B cell (primary cell): ENCODE measurements at regions not wholly inside any gene's neighbourhood (a gene's known extent, or its start where the extent isn't known, plus 50 kb on each side); places are given as distances from the start of the nearest gene placed in this dataset.

Source experiments
- ATAC-seq: fragments of 200-7000 bp; cut with Tn5 transposase; one replicate; pipeline ENCODE4 v1.10.0; 2021; ENCODE audit warnings: low read depth, mild to moderate bottlenecking, moderate number of reproducible peaks, moderate library complexity
- CTCF ChIA-PET: fragments of 350-600 bp; sonication (Branson Sonifier 250); formaldehyde crosslinking; loops from one replicate; lab custom pipeline; 2021; ENCODE audit warnings: antibody characterized with exemption, inconsistent platforms; lab: Charles Lee
- POLR2A ChIA-PET: fragments of 350-600 bp; sonication (Branson Sonifier 250); formaldehyde crosslinking; loops from one replicate; lab custom pipeline; 2021; ENCODE audit warnings: antibody characterized with exemption; lab: Charles Lee
- DNase-seq: peaks from one replicate; pipeline ENCODE4 v3.0.0; 2013
- H2AFZ ChIP-seq: 2 replicates; pipeline ENCODE4 v1.6.1; 2012; ENCODE audit warnings: mild to moderate bottlenecking, low read depth, low read length; ENCODE audit not compliant: insufficient read depth, poor library complexity, severe bottlenecking
- H3K27ac ChIP-seq, 2 donors: 1 replicate in 1 of 2; 2 replicates in 1 of 2; pipeline ENCODE4 v1.5.1; 2012 to 2013; ENCODE audit warnings: low read length in 2 of 2, mild to moderate bottlenecking in 2 of 2, moderate library complexity in 1 of 2
- H3K27me3 ChIP-seq, 4 experiments: fragments of 200-600 bp in 1 of 4; sonication (generic) in 1 of 4; replicated peaks in 1 of 4; 1 replicate in 2 of 4; 2 replicates in 2 of 4; pipeline versions ENCODE4 v1.6.1 to v1.7.0; 2013 to 2016; ENCODE audit warnings: low read length in 3 of 4, mild to moderate bottlenecking in 2 of 4, mixed read lengths in 1 of 4, moderate library complexity in 1 of 4; ENCODE audit not compliant: insufficient read depth in 4 of 4, control insufficient read depth in 3 of 4; ENCODE audit errors: control extremely low read depth in 1 of 4
- H3K36me3 ChIP-seq, 2 experiments: replicated peaks in 1 of 2; 1 replicate in 1 of 2; 2 replicates in 1 of 2; pipeline versions ENCODE4 v1.6.1 to v1.7.1; 2013; ENCODE audit warnings: low read length in 1 of 2; ENCODE audit not compliant: insufficient read depth in 2 of 2, control insufficient read depth in 1 of 2; ENCODE audit errors: control extremely low read depth in 1 of 2, extremely low read depth in 1 of 2
- H3K4me1 ChIP-seq, 2 donors: fragments of 200-600 bp in 1 of 2; sonication (generic) in 1 of 2; 1 replicate in 1 of 2; 2 replicates in 1 of 2; pipeline versions ENCODE4 v1.5.1 to v1.6.1; 2013 to 2017; ENCODE audit warnings: low read length in 2 of 2; ENCODE audit not compliant: control insufficient read depth in 2 of 2, insufficient read depth in 2 of 2
- H3K4me2 ChIP-seq: replicated peaks from 2 replicates; pipeline ENCODE3; 2012; ENCODE audit warnings: mild to moderate bottlenecking, low read depth, low read length; ENCODE audit not compliant: poor library complexity, severe bottlenecking
- H3K4me3 ChIP-seq, 5 experiments: fragments of 200-600 bp in 1 of 5; sonication (generic) in 1 of 5; 1 replicate in 3 of 5; 2 replicates in 2 of 5; pipeline versions ENCODE4 v1.5.1 to v1.7.0; 2011 to 2016; ENCODE audit warnings: low read length in 4 of 5, mild to moderate bottlenecking in 4 of 5, low read depth in 2 of 5, control low read depth in 1 of 5, moderate library complexity in 1 of 5; ENCODE audit not compliant: insufficient read depth in 1 of 5; ENCODE audit errors: control extremely low read depth in 1 of 5, extremely low read depth in 1 of 5
- H3K79me2 ChIP-seq: fragments of 200-600 bp; sonication (generic); one replicate; pipeline ENCODE4 v1.6.0; 2016; ENCODE audit warnings: low read length; ENCODE audit not compliant: control insufficient read depth, insufficient read depth
- H3K9ac ChIP-seq: fragments of 200-600 bp; sonication (generic); 2 replicates; pipeline ENCODE4 v1.6.1; 2017; ENCODE audit warnings: mild to moderate bottlenecking, low read length, moderate library complexity
- H3K9me3 ChIP-seq, 3 donors: one replicate each; pipeline versions ENCODE4 v1.6.1 to v1.7.1; 2013; ENCODE audit warnings: low read length in 2 of 3; ENCODE audit not compliant: control insufficient read depth in 2 of 3, insufficient read depth in 1 of 3; ENCODE audit errors: control extremely low read depth in 1 of 3
- H4K20me1 ChIP-seq: 2 replicates; pipeline ENCODE4 v1.6.0; 2012; ENCODE audit warnings: mild to moderate bottlenecking, low read length; ENCODE audit not compliant: insufficient read depth, control insufficient read depth, poor library complexity, severe bottlenecking
- H3K27ac Mint-ChIP-seq: one replicate; pipeline ENCODE4 v1.8.0; 2021; ENCODE audit warnings: mixed read lengths
- H3K27me3 Mint-ChIP-seq: one replicate; pipeline ENCODE4 v1.8.0; 2021; ENCODE audit warnings: mixed read lengths
- H3K4me1 Mint-ChIP-seq: one replicate; pipeline ENCODE4 v1.8.0; 2021; ENCODE audit warnings: mixed read lengths
- H3K4me3 Mint-ChIP-seq: one replicate; pipeline ENCODE4 v1.8.0; 2021; ENCODE audit warnings: mixed read lengths
- H3K9me3 Mint-ChIP-seq: one replicate; pipeline ENCODE4 v1.8.0; 2022; ENCODE audit warnings: mixed read lengths; ENCODE audit not compliant: insufficient read depth
- CTCF ChIP-seq: fragments of 200-600 bp; IDR thresholded peaks from one replicate; pipeline ENCODE4 v1.8.0; 2022; ENCODE audit warnings: antibody characterized with exemption, mild to moderate bottlenecking
- EZH2 ChIP-seq: IDR thresholded peaks from 2 replicates; pipeline ENCODE4 v1.6.1; 2012; ENCODE audit warnings: borderline replicate concordance, low read depth, mild to moderate bottlenecking, moderate library complexity, low read length; ENCODE audit not compliant: insufficient read depth, poor library complexity, severe bottlenecking
- WGBS: methylation state at CpG from one replicate; pipeline ENCODE4 v1.1.5; 2013; ENCODE audit warnings: missing lambda C conversion rate; ENCODE audit not compliant: insufficient coverage; 5-methylcytosine and 5-hydroxymethylcytosine counted together
- intact Hi-C: fragments of 100-400 bp; cut with micrococcal nuclease; formaldehyde crosslinking; loops from one replicate; pipeline ENCODE4 v1.10.0; 2022

- CTCF ChIA-PET: no interaction called here
- Histone ChIP-seq H3K9ac (no peak overlapping the region), H2AFZ (no peak overlapping the region), H3K4me3 (no peak overlapping the region), H3K27me3 (peaks cover 0 to 32% (median 17%) of the 10 kb centered on the region in 4 experiments), H3K4me1 (peaks cover 9 to 12% of the 10 kb centered on the region in 2 donors), H3K27ac (no peak overlapping the region), H3K9me3 (peaks cover 0 to under 1% (median under 1%) of the 10 kb centered on the region in 3 donors), H4K20me1 (no peaks in the 10 kb centered on the region), H3K4me2 (no peak overlapping the region), H3K79me2 (no peaks in the 10 kb centered on the region), H3K36me3 (no peaks in the 10 kb centered on the region)
- intact Hi-C loops: no loop called here
- H3K4me1 Mint-ChIP-seq: no peaks in the 10 kb centered on the region
- no peak overlapping the region for H3K27ac Mint-ChIP-seq
- TF ChIP-seq CTCF (no peak), EZH2 (no peak)
- 87% methylated on average over 3 of the region's 5 CpGs for WGBS
- peaks cover 6% of the 10 kb centered on the region for H3K27me3 Mint-ChIP-seq
- H3K9me3 Mint-ChIP-seq: peaks cover 11% of the 10 kb centered on the region
- POLR2A ChIA-PET: no interaction called here
- H3K4me3 Mint-ChIP-seq: no peak overlapping the region
- DNase-seq (no peak), ATAC-seq (no peak)
Measured at GRCh38 chr6:87971605-87972262, 75.9 kb upstream of the SPACA1 start.

GRCh38 chr6:87968435-87969278 is 79.0 kb upstream of the SPACA1 start:
- peak overlapping the region; percentile 66 for H3K9ac ChIP-seq
- peaks cover 0 to 14% (median 14%) of the 10 kb centered on the region in 3 donors for H3K9me3 ChIP-seq
- peak overlapping the region; percentile 18 to 75 (median 47) for H3K4me3 ChIP-seq
- CTCF ChIA-PET: no interaction called here
- DNase-seq (peak; percentile 34), ATAC-seq (peak; percentile 41)
- intact Hi-C loops: no loop called here
- peak overlapping the region; percentile 72 for H2AFZ ChIP-seq
- H3K4me1 ChIP-seq: peaks cover 9 to 12% of the 10 kb centered on the region in 2 donors
- Mint-ChIP-seq H3K4me3 (no peak overlapping the region), H3K4me1 (no peaks in the 10 kb centered on the region), H3K9me3 (peaks cover 14% of the 10 kb centered on the region), H3K27ac (no peak overlapping the region), H3K27me3 (peaks cover 3% of the 10 kb centered on the region)
- no peaks in the 10 kb centered on the region for H4K20me1 ChIP-seq
- no peaks in the 10 kb centered on the region for H3K36me3 ChIP-seq
- peaks cover 0 to 28% (median 17%) of the 10 kb centered on the region in 4 experiments for H3K27me3 ChIP-seq
- H3K27ac ChIP-seq: no peak overlapping the region
- peak overlapping the region; percentile 78 for H3K4me2 ChIP-seq
- no peak for TF ChIP-seq EZH2
- no peak for TF ChIP-seq CTCF
- POLR2A ChIA-PET: no interaction called here
- no peaks in the 10 kb centered on the region for H3K79me2 ChIP-seq
- 15% methylated on average over 10 of the region's 26 CpGs for WGBS
